Neural crest cell (in vitro differentiated cells): ENCODE measurements at regions not wholly inside any gene's neighbourhood (a gene's known extent, or its start where the extent isn't known, plus 50 kb on each side); places are given as distances from the start of the nearest gene placed in this dataset.

Experiments
- DNase-seq: peaks from one replicate; pipeline ENCODE4 v3.0.0; 2021; ENCODE audit warnings: low read depth, mixed read lengths, low spot score
- H3K27ac Mint-ChIP-seq: one replicate; pipeline ENCODE4 v1.8.0; 2021; ENCODE audit warnings: mild to moderate bottlenecking, mixed read lengths; ENCODE audit not compliant: unreplicated experiment
- H3K27me3 Mint-ChIP-seq: 2 replicates; pipeline ENCODE4 v1.8.0; 2021; ENCODE audit warnings: low read depth, mild to moderate bottlenecking, mixed read lengths
- H3K36me3 Mint-ChIP-seq: 2 replicates; pipeline ENCODE4 v1.8.0; 2021; ENCODE audit warnings: low read depth, mild to moderate bottlenecking, mixed read lengths
- H3K4me1 Mint-ChIP-seq: 2 replicates; pipeline ENCODE4 v1.8.0; 2021; ENCODE audit warnings: mixed read lengths
- H3K4me3 Mint-ChIP-seq: one replicate; pipeline ENCODE4 v1.8.0; 2021; ENCODE audit warnings: mild to moderate bottlenecking, mixed read lengths
- H3K9me3 Mint-ChIP-seq: 2 replicates; pipeline ENCODE4 v1.8.0; 2021; ENCODE audit warnings: mixed read lengths
- CTCF ChIP-seq: fragments of 200-600 bp; sonication (generic); conservative IDR thresholded peaks from 2 replicates; pipeline ENCODE4 v1.5.0; 2021; ENCODE audit warnings: antibody characterized with exemption, mild to moderate bottlenecking

- no peaks in the 10 kb centered on the region for H3K4me1 Mint-ChIP-seq
- H3K36me3 Mint-ChIP-seq, result no peaks in the 10 kb centered on the region
- no peak for DNase-seq
- TF ChIP-seq CTCF, result no peak
- no peak overlapping the region for H3K4me3 Mint-ChIP-seq
- no peaks in the 10 kb centered on the region for H3K9me3 Mint-ChIP-seq
- no peaks in the 10 kb centered on the region for H3K27me3 Mint-ChIP-seq
- H3K27ac Mint-ChIP-seq, result no peak overlapping the region
Measured at GRCh38 chr17:68179926-68180285, 67.9 kb upstream of the AMZ2 start.

- no peaks in the 10 kb centered on the region for H3K4me1 Mint-ChIP-seq
Measured at GRCh38 chr17:68182011-68182306, 65.9 kb upstream of the AMZ2 start.

GRCh38 chr17:68182940-68183551 lies 64.8 kb upstream of the AMZ2 start:
- no peak overlapping the region for H3K27ac Mint-ChIP-seq
- no peak overlapping the region for H3K4me3 Mint-ChIP-seq

More at GRCh38 chr17:68182011-68182306, 65.9 kb upstream of the AMZ2 start:
- Mint-ChIP-seq H3K36me3 (no peaks in the 10 kb centered on the region), H3K9me3 (no peaks in the 10 kb centered on the region), H3K27me3 (peaks cover 10% of the 10 kb centered on the region), H3K27ac (no peak overlapping the region), H3K4me3 (no peak overlapping the region)
- no peak for TF ChIP-seq CTCF
- DNase-seq, result no peak

GRCh38 chr17:68184141-68184571 lies 63.7 kb upstream of the AMZ2 start:
- H3K4me3 Mint-ChIP-seq, result no peak overlapping the region
- H3K27me3 Mint-ChIP-seq, result peaks cover 19% of the 10 kb centered on the region
- no peak for DNase-seq
- peaks cover 3% of the 10 kb centered on the region for H3K4me1 Mint-ChIP-seq
- H3K36me3 Mint-ChIP-seq, result no peaks in the 10 kb centered on the region
- no peak for TF ChIP-seq CTCF
- H3K9me3 Mint-ChIP-seq, result no peaks in the 10 kb centered on the region
- peak overlapping the region; percentile 78 for H3K27ac Mint-ChIP-seq

More at GRCh38 chr17:68182940-68183551, 64.8 kb upstream of the AMZ2 start:
- no peaks in the 10 kb centered on the region for H3K36me3 Mint-ChIP-seq
- no peak for TF ChIP-seq CTCF
- H3K27me3 Mint-ChIP-seq, result peaks cover 16% of the 10 kb centered on the region
- no peaks in the 10 kb centered on the region for H3K9me3 Mint-ChIP-seq
- no peak for DNase-seq
- H3K4me1 Mint-ChIP-seq, result peaks cover 3% of the 10 kb centered on the region

- Mint-ChIP-seq H3K27me3 (peaks cover 25% of the 10 kb centered on the region), H3K9me3 (no peaks in the 10 kb centered on the region), H3K27ac (no peak overlapping the region), H3K4me1 (peaks cover 3% of the 10 kb centered on the region), H3K36me3 (no peaks in the 10 kb centered on the region), H3K4me3 (no peak overlapping the region)
- TF ChIP-seq CTCF, result no peak
- DNase-seq, result no peak
Measured at GRCh38 chr17:68184816-68185436, 62.9 kb upstream of the AMZ2 start.
